IPS-NIHi7 (cell line): ENCODE measurements at regions not wholly inside any gene's neighbourhood (a gene's known extent, or its start where the extent isn't known, plus 50 kb on each side); places are given as distances from the start of the nearest gene placed in this dataset.

ENCODE experiments used
- DNase-seq: peaks from one replicate; pipeline ENCODE4 v3.0.0; 2012; ENCODE audit warnings: mixed read lengths; ENCODE audit errors: extremely low spot score

GRCh38 chr15:37698679-37699078 lies 235.8 kb upstream of the TMCO5A start:
- no peak for DNase-seq

- no peak for DNase-seq
Observed at GRCh38 chr15:37701230-37701629, 233.2 kb upstream of the TMCO5A start.

- DNase-seq = no peak
Observed at GRCh38 chr15:37709669-37710068, 224.8 kb upstream of the TMCO5A start.

GRCh38 chr15:37715101-37715500 lies 219.3 kb upstream of the TMCO5A start:
- DNase-seq = no peak

DNA sequence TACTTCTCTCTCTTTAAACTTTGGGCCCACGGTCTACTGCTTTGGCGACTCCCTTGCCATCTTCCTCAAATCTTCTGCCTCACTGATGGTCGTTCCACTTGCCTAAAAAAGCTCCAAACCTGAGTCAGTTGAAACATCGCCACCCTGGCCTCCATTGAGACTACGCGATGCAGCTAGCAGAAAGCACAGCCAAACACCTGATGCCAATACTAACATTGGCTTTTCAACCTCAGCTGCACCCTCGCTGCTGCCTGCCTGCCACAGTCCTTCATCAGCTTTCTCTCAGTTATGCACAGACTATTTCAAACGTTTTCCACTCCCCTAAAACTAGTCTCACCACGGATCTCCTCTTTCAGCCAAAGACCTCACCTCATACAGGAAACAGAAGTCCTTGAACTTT lies 214.2 kb upstream of the TMCO5A start:
- no peak for DNase-seq

- no peak for DNase-seq
Observed at GRCh38 chr15:37731146-37731746, 203.2 kb upstream of the TMCO5A start.

DNA sequence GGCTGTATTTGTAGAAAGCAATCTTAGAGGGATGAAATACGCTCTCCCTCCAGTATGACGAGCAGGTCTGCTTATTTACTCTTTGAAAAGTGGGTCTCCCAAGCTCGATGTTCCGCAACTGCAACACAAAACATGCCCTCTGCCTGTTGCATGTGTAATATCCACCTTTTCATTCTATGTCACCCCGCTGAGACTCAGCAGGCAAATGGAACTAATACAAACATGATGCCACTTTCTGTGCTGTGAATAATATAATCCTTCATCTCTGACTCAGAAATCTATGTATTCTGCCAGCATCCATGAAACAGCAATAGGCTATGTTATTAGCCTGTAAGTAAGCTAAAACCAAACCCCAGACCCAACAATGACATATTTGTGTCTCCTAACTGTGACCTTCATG lies 200.8 kb upstream of the TMCO5A start:
- DNase-seq = no peak

- no peak for DNase-seq
Observed at GRCh38 chr15:37740623-37741141, 193.8 kb upstream of the TMCO5A start.

GRCh38 chr15:37743826-37744225 lies 190.6 kb upstream of the TMCO5A start:
- no peak for DNase-seq

DNA sequence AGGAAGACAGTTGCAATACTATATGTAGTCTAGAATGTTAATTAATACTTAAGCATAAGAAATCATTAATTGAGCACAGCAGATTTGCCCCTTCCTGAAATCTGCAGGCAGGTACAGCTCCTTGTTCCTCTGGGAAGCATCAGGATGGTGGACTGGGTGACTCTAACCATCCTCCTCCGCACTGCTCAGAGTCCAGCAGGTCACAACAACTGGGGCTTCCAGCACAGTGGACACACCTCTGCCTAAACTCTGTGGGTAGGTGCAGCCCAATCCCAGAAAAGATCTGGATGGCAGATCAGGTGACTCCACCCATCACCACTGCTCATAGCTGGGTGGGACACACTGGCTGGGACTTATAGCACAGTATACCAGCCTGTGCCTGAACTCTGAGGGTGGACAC lies 189.9 kb upstream of the TMCO5A start:
- DNase-seq = no peak

GRCh38 chr15:37751401-37751800 lies 183.0 kb upstream of the TMCO5A start:
- DNase-seq = no peak

- DNase-seq = no peak
Observed at GRCh38 chr15:37756407-37756806, 178.0 kb upstream of the TMCO5A start.

DNA sequence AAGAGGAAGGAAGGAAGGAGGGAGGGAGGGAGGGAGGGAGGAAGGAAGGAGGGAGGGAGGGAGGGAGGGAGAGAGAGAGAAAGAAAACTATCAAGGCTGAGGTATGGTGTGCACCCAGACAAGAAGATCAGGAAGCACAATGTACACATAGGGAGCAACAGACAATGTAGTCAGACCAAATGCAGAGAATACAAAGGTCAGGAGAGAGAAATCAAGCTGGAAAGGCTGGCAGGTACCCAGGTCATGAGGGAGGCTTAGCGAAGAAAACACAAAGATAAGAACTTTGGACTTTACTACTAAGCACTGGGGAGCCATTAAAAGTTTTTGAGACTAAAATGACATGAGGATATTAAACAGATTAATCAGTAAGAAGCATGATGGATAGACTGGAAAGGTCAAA lies 176.0 kb upstream of the TMCO5A start:
- no peak for DNase-seq

- peak; percentile 57 for DNase-seq
Observed at GRCh38 chr15:37764733-37765191, 169.7 kb upstream of the TMCO5A start.

GRCh38 chr15:37765786-37766185 lies 168.7 kb upstream of the TMCO5A start:
- DNase-seq = no peak

DNA sequence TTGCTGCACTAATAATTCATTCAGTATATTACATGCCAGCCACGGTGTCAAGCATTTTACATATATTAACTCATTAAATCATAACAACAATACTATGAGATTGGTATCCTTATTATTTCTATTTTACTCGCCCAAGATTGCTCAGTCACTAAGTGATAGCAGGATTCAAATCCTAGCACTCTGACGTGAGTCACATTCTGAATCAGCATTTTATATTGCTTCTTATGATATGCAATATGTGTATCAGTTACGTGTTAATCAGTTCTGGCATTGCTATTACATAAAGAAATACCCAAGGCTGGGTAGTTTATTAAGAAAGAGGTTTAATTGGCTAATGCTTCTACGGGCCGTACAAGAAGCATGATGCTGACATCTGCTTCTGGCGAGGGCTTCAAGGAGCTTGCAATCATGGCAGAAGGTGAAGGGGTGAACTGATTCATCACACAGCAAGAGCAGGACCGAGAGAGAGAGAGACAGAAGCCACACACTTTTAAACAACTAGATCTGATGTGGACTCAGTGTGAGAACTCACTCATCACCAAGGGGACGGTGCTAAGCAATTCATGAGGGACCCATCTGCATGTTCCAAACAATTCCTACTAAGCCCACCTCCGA lies 166.5 kb upstream of the TMCO5A start:
- DNase-seq = no peak

DNA sequence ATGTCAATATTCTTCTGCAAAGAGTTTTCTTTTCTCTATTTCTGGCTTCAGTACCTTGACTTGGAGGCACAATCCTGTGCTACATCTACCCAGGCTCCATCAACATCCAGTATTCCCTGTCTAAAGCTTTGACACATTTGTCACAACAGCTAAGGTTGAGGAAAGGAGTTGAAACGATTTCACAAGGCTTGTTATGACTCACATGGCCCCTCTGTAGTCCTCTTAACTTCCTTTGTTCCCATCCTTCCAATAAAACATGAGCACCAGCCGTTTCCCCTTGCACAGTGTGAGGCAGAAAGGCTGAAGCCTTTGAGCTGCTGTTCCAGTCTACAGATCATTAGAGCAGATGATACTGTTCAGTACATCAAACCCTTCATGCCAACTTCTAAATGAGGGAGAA lies 163.0 kb upstream of the TMCO5A start:
- no peak for DNase-seq

DNA sequence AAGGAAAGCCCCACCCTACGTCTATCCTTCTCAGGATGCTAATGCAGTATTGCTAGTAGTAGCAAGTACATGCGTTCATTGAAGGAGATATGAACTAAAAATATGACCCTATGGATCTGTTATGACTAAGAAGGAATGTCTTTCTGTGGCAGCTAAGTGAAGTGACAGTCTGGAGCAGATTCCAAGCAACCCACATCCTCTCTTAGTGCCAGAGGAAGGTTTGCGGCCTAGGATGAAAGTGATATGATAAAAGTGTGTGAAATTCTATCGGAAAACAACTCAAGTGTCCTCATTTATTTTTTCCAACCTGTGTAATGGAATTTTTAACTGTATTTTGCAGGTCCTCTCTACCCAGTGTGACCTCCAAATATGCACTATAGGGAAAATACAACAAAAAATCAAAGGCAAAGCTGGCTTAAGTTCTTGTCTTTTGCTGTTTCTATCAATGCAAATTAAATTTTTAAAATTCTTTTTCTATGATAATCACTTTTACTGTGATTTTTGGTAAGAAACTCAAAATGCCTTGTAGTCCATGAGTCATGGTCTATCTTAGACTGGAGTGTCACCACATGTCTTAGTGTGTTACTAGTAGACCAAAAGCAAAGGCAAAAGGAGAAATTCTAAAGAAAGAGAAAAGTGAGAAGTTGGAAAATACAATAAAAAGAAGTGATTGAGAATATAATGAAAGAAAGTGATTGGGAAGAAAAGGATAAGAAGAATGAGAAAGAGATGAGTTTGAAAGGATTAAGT lies 161.2 kb upstream of the TMCO5A start:
- DNase-seq = no peak

DNA sequence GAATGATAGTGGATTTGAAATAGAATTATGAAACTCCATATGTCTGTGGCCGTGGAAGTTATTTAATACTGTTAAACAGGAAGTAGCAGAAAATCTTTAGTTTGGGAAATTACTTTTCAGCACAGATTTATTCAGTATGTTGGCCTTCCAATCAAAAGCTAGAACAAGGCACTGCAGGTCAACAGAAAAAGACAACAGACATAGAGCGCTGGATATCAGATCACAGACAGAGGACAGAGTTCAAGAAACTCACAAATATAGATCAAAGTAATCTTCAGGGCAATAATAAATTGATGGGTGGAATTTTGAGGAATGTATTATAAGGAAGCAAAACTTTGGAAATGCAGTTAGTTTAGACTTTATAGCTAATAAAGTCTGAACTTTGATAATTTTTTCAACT lies 159.5 kb upstream of the TMCO5A start:
- DNase-seq = no peak

DNA sequence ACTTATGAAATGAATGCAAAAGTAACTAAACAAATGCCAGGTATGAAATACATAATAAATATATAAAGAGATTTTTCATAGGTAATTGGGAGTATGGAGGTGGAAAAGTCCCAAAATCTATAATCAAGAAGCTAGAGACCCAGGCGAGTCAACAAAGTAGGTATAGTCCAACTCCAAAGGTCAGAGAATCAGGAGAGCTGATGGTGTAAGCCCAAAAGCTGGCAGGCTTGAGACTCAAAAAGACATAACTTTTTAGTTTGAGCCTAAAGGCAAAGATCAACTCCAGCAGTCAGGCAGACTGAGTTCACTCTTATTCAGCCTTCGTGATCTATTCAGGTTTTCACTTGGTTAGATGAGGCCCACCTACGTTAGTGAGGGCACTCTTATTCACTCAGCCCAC lies 157.4 kb upstream of the TMCO5A start:
- no peak for DNase-seq

DNA sequence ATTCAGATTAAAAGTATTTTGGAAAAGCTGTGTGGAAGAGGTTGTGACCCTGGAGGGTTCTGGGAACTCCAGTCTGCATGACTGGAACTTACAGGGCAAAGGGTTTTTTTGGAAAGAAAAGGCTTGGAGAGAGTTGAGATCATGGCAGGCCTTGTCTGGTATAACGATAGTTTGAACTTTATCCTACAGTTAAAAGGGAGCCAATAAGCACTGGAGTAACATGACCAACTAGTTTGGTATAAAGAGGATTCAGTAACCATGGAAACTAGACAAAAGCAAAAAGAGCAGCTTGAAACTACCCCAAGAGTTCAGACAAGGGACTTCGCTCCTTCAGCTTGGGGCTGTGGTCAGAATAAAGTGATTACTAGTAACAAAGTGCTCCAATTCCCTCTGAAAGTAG lies 151.2 kb upstream of the TMCO5A start:
- DNase-seq = no peak

DNA sequence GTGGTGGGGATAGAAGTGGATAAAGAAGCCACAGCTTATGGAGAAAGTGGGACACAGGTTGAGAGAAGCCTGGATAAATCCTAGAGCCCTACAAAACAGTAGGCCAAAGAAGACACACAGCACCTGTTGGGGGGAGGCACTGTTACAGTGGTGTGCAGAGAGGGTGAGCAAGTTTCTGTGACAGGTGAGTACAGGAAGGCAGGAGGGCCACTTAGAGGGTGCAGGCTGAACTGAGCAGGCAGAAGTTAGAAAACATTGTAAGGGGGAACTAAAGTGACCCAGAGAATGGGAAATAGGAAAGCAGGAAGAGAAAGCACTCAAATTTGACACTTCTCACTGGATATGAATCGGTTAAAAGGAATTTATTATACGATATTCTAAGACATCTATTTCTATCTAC lies 146.1 kb upstream of the TMCO5A start:
- DNase-seq = no peak
